ENCODE measurements at regions not wholly inside any gene's neighbourhood (a gene's known extent, or its start where the extent isn't known, plus 50 kb on each side); places are given as distances from the start of the nearest gene placed in this dataset.

DNA sequence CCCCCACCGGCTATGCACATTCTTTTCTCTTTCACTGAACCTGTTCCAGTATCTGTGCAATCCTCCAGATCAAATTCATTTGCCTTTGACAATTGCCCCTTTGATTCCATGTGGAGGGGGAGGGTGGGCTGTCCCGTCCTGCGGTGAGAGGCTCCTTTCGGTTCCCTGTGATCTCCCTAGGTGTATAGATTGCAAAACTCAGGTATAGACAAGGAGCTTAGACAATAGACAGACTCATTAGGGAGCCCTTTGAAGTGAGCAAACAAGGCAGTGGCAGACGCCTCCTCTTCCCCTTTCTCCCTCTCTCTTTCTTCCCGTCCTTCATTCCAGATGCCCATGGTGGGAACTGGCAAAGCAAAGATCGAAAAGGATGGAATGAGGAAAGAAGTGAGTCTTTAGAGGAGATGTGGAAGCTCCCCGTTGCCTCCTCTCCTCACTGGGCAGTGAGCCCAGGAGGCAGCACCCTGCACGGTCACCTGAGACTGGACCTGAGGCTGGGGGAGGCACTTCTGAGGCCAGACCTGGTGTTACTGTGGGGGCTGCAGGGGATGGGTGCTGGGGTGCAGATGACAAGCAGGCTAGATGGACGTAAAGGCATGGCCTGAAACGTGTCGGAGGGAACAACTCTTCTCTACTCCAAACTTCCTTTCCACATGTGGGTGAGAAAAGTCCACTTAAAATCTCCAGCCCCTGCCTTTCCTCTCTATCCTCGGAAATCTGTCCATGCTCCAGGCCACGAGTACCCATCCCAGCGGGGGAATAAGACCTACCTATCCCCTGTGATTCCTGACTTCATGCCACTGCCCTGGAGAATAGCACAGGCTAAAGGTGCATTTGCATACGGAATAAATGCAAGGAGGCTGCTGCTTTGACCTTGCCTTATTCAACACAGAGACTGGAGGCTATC lies 256.6 kb upstream of the FOXQ1 start:
- Histone ChIP-seq H3K27ac (no peak overlapping the region), H3K36me3 (no peaks in the 10 kb centered on the region), H3K9me3 (0 out of 2 replicates have a peak, but pooled peaks cover 5% of the 10 kb centered on the region), H3K4me1 (no peaks in the 10 kb centered on the region), H3K4me2 (no peak overlapping the region), H3K4me3 (no peak overlapping the region), H3K9ac (no peak overlapping the region), H4K20me1 (no peaks in the 10 kb centered on the region), H3K27me3 (no peaks in the 10 kb centered on the region)
- no peak for TF ChIP-seq Cebpa-rat (IDR thresholded peaks at IDR 0.05)

- H3K36me3 ChIP-seq: no peaks in the 10 kb centered on the region
- no peaks in the 10 kb centered on the region for H4K20me1 ChIP-seq
- no peaks in the 10 kb centered on the region for H3K4me1 ChIP-seq
- no peak overlapping the region for H3K4me3 ChIP-seq
- H3K9me3 ChIP-seq: 0 out of 2 replicates have a peak, but pooled peaks cover 5% of the 10 kb centered on the region
- no peak for TF ChIP-seq Cebpa-rat (IDR thresholded peaks at IDR 0.05)
- H3K4me2 ChIP-seq: no peak overlapping the region
- H3K27ac ChIP-seq: no peak overlapping the region
- H3K9ac ChIP-seq: no peak overlapping the region
- H3K27me3 ChIP-seq: no peaks in the 10 kb centered on the region
Observed at GRCh38 chr6:1054653-1055014, 257.3 kb upstream of the FOXQ1 start.

GRCh38 chr6:1053586-1053985 lies 258.3 kb upstream of the FOXQ1 start:
- TF ChIP-seq Cebpa-rat (IDR thresholded peaks at IDR 0.05): no peak

DNA sequence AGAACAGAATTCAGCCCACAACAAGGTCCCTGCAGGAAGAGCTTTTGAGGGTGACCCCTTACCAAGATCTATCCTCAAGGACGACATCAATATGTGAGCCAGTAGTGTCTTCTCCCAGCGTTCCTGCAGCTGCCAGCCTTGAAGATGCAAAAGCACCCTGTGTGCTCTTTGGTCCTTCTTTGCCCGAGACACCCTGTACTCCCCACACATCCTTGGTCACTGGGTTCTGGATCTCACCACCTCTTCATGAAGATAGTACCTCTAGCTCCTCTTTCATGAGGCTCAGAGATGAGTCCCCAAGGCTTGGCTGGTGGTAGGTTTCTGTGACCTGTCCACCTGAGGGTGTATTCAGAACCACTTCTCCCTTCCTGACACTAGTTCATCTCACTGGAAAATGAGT lies 259.6 kb upstream of the FOXQ1 start:
- no peaks in the 10 kb centered on the region for H3K27me3 ChIP-seq
- no peak for TF ChIP-seq Cebpa-rat (IDR thresholded peaks at IDR 0.05)

More at GRCh38 chr6:1053586-1053985, 258.3 kb upstream of the FOXQ1 start:
- Histone ChIP-seq H3K36me3 (no peaks in the 10 kb centered on the region), H4K20me1 (no peaks in the 10 kb centered on the region), H3K4me1 (no peaks in the 10 kb centered on the region), H3K4me3 (no peak overlapping the region), H3K9ac (no peak overlapping the region), H3K27me3 (no peaks in the 10 kb centered on the region), H3K9me3 (0 out of 2 replicates have a peak, but pooled peaks cover 5% of the 10 kb centered on the region), H3K27ac (no peak overlapping the region), H3K4me2 (no peak overlapping the region)

GRCh38 chr6:1049900-1050299 lies 262.0 kb upstream of the FOXQ1 start:
- H3K4me3 ChIP-seq: no peak overlapping the region
- H3K9ac ChIP-seq: no peak overlapping the region
- H4K20me1 ChIP-seq: no peaks in the 10 kb centered on the region
- H3K4me1 ChIP-seq: peaks cover 16% of the 10 kb centered on the region
- TF ChIP-seq Cebpa-rat (IDR thresholded peaks at IDR 0.05): no peak
- H3K9me3 ChIP-seq: 0 out of 2 replicates have a peak, but pooled peaks cover 5% of the 10 kb centered on the region
- H3K27ac ChIP-seq: no peak overlapping the region
- no peak overlapping the region for H3K4me2 ChIP-seq
- H3K36me3 ChIP-seq: no peaks in the 10 kb centered on the region
- no peaks in the 10 kb centered on the region for H3K27me3 ChIP-seq

More for the DNA sequence above, 259.6 kb upstream of the FOXQ1 start:
- H3K4me2 ChIP-seq: no peak overlapping the region
- no peak overlapping the region for H3K27ac ChIP-seq
- H3K4me1 ChIP-seq: peaks cover 10% of the 10 kb centered on the region
- H3K4me3 ChIP-seq: no peak overlapping the region
- H3K9me3 ChIP-seq: 0 out of 2 replicates have a peak, but pooled peaks cover 5% of the 10 kb centered on the region
- H3K36me3 ChIP-seq: no peaks in the 10 kb centered on the region
- no peak overlapping the region for H3K9ac ChIP-seq
- no peaks in the 10 kb centered on the region for H4K20me1 ChIP-seq

- Histone ChIP-seq H3K27ac (no peak overlapping the region), H3K9ac (no peak overlapping the region), H4K20me1 (no peaks in the 10 kb centered on the region), H3K9me3 (0 out of 2 replicates have a peak, but pooled peaks cover 5% of the 10 kb centered on the region), H3K4me1 (peaks cover 16% of the 10 kb centered on the region), H3K27me3 (no peaks in the 10 kb centered on the region), H3K4me2 (no peak overlapping the region), H3K4me3 (no peak overlapping the region), H3K36me3 (no peaks in the 10 kb centered on the region)
- no peak for TF ChIP-seq Cebpa-rat (IDR thresholded peaks at IDR 0.05)
Observed at GRCh38 chr6:1049170-1049569, 262.7 kb upstream of the FOXQ1 start.

- no peak overlapping the region for H3K4me3 ChIP-seq
- no peak overlapping the region for H3K27ac ChIP-seq
- no peaks in the 10 kb centered on the region for H3K27me3 ChIP-seq
- H3K36me3 ChIP-seq: no peaks in the 10 kb centered on the region
- no peaks in the 10 kb centered on the region for H3K9me3 ChIP-seq
- no peak for TF ChIP-seq Cebpa-rat (IDR thresholded peaks at IDR 0.05)
- H3K9ac ChIP-seq: no peak overlapping the region
- peaks cover 16% of the 10 kb centered on the region for H3K4me1 ChIP-seq
- H4K20me1 ChIP-seq: no peaks in the 10 kb centered on the region
- H3K4me2 ChIP-seq: peak overlapping the region; percentile 50
Observed at GRCh38 chr6:1047981-1048541, 263.8 kb upstream of the FOXQ1 start.

DNA sequence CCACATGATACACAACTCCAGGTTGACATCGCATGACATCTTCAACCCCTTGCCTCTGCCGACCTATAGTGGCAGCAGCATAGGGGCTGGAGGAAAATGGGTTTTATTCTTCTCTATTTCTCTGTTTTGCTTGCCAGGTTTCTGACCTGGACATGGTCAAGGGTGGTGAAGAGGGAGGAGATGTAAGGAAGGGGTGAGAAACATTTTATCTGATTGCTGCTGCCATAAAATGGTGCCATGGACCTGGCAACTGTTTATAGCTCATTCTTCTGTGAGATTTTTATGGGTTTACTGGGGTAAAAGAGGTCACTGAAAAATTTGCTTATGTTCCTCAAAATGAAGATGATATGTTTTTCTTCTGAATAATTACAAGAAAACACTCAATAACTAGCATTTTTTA lies 266.7 kb upstream of the FOXQ1 start:
- H3K4me3 ChIP-seq: no peak overlapping the region
- no peak overlapping the region for H3K27ac ChIP-seq
- no peak for TF ChIP-seq Cebpa-rat (IDR thresholded peaks at IDR 0.05)
- no peaks in the 10 kb centered on the region for H3K27me3 ChIP-seq
- no peak overlapping the region for H3K4me2 ChIP-seq
- H3K9me3 ChIP-seq: no peaks in the 10 kb centered on the region
- H3K9ac ChIP-seq: no peak overlapping the region
- H3K4me1 ChIP-seq: peaks cover 16% of the 10 kb centered on the region
- H3K36me3 ChIP-seq: no peaks in the 10 kb centered on the region
- H4K20me1 ChIP-seq: no peaks in the 10 kb centered on the region

GRCh38 chr6:1044040-1044836 lies 267.7 kb upstream of the FOXQ1 start:
- Histone ChIP-seq H3K27ac (no peak overlapping the region), H3K27me3 (no peaks in the 10 kb centered on the region), H3K4me3 (no peak overlapping the region), H3K4me1 (peaks cover 16% of the 10 kb centered on the region), H3K9me3 (no peaks in the 10 kb centered on the region), H3K9ac (no peak overlapping the region), H4K20me1 (no peaks in the 10 kb centered on the region), H3K4me2 (no peak overlapping the region), H3K36me3 (no peaks in the 10 kb centered on the region)
- no peak for TF ChIP-seq Cebpa-rat (IDR thresholded peaks at IDR 0.05)

All from BLaER1 (cell line).